ENCODE measurements at regions not wholly inside any gene's neighbourhood (a gene's known extent, or its start where the extent isn't known, plus 50 kb on each side); places are given as distances from the start of the nearest gene placed in this dataset.

DNA sequence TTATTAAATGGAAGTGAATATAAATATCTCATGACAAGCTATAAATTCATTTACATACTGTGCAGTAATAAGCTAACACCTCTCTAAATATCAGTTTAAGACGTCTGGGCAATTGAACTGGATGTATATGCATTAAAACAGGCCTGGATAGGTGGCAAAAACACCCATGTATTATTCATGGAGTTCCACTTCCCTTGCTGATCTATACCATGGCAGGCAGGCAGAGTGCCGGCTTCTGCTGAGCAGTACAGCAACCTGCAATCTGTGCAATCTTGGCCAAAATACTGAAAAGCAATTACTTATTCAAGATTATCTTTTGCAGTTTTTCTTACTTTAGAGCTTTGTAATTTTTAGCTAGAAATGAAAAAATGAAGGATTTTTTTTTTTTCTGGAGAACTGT lies 112.1 kb upstream of the PIEZO2 start:
- Mint-ChIP-seq H3K36me3 (ENCODE audit: low read depth) (peaks cover 13% of the 10 kb centered on the region), H3K4me1 (peaks cover 25% of the 10 kb centered on the region), H3K27ac (no peak overlapping the region), H3K9me3 (peaks cover 29% of the 10 kb centered on the region), H3K27me3 (ENCODE audit: low read depth, poor library complexity) (peaks cover 13% of the 10 kb centered on the region), H3K4me3 (no peak overlapping the region)
- no peak for TF ChIP-seq CTCF (IDR thresholded peaks at IDR 0.05)
- DNase-seq: no peak

GRCh38 chr18:11260961-11261461 lies 111.6 kb upstream of the PIEZO2 start:
- no peak for DNase-seq
- H3K4me1 Mint-ChIP-seq: peaks cover 25% of the 10 kb centered on the region
- peaks cover 29% of the 10 kb centered on the region for H3K9me3 Mint-ChIP-seq
- H3K4me3 Mint-ChIP-seq: no peak overlapping the region
- H3K27ac Mint-ChIP-seq: peak overlapping the region; percentile 84
- peaks cover 13% of the 10 kb centered on the region for H3K36me3 Mint-ChIP-seq (ENCODE audit: low read depth)
- no peak for TF ChIP-seq CTCF (IDR thresholded peaks at IDR 0.05)
- H3K27me3 Mint-ChIP-seq (ENCODE audit: low read depth, poor library complexity): peaks cover 16% of the 10 kb centered on the region

DNA sequence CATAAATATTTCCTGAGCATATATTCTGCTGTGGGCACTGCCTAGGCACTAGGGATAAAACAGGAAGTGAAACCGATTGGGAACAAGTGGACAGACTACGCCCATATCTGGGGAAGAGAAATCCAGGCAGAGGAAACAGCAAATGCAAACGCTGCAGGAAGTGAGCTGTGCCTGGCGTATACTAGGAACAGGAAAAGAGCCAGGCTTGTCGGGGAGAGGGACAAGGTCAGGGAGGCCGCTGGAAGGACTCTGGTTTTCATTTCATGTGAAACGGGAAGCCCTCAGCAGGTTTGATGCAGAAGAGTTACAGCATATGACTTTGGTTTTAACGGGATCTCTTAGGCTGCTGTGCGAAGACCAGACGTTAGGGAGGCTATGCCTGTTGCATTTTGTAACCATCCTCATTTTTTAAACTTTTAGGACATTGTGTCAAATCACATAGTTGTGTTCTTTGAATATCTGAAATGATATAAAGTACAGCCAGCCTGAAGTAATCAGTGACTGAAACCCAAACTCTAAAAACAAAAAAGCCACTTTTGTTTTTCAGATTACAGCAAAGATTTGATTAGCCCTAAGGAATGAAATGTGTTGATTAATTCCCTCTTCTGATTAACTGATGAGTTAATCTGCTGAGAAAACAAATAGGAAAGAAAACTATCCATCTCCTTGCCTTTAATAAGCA lies 110.2 kb upstream of the PIEZO2 start:
- Mint-ChIP-seq H3K4me1 (peaks cover 25% of the 10 kb centered on the region), H3K9me3 (peaks cover 23% of the 10 kb centered on the region), H3K27me3 (ENCODE audit: low read depth, poor library complexity) (peaks cover 16% of the 10 kb centered on the region), H3K36me3 (ENCODE audit: low read depth) (peaks cover 9% of the 10 kb centered on the region), H3K27ac (no peak overlapping the region), H3K4me3 (no peak overlapping the region)
- DNase-seq: no peak
- no peak for TF ChIP-seq CTCF (IDR thresholded peaks at IDR 0.05)

DNA sequence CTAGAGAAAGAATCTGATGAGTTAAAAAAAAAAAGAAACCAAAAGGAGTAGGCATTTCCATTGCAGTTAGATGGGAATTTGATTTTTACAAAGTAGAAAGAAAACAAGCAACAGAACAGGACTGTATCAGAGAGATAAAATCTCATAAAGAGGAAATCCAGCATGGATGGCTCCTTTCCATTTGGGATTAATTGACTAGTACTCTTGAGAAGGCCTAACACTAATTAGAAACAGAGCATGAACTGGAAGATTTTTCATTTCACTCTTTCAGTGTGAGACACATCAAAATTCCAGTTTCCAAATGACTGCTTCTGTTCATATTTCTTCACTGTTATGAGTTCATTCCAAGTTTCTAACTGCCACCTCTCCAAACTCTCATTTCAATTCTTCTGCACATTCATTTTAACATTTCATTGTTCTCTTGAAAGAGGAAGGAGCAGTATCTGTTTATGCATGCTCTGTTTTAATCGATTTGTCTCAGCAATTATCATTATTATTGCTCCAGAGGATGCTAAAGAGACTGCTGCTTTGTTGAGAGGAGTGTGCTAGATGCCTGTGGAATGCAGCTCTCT lies 108.8 kb upstream of the PIEZO2 start:
- H3K4me3 Mint-ChIP-seq: no peak overlapping the region
- no peak overlapping the region for H3K27ac Mint-ChIP-seq
- H3K36me3 Mint-ChIP-seq (ENCODE audit: low read depth): no peaks in the 10 kb centered on the region
- peaks cover 25% of the 10 kb centered on the region for H3K4me1 Mint-ChIP-seq
- no peak for DNase-seq
- H3K27me3 Mint-ChIP-seq (ENCODE audit: low read depth, poor library complexity): peaks cover 11% of the 10 kb centered on the region
- TF ChIP-seq CTCF (IDR thresholded peaks at IDR 0.05): no peak
- peaks cover 8% of the 10 kb centered on the region for H3K9me3 Mint-ChIP-seq

GRCh38 chr18:11256251-11256650 lies 106.9 kb upstream of the PIEZO2 start:
- H3K36me3 Mint-ChIP-seq (ENCODE audit: low read depth): no peaks in the 10 kb centered on the region
- H3K4me1 Mint-ChIP-seq: peaks cover 18% of the 10 kb centered on the region
- TF ChIP-seq CTCF (IDR thresholded peaks at IDR 0.05): no peak
- no peak for DNase-seq
- no peak overlapping the region for H3K4me3 Mint-ChIP-seq
- H3K27me3 Mint-ChIP-seq (ENCODE audit: low read depth, poor library complexity): peaks cover 16% of the 10 kb centered on the region
- H3K27ac Mint-ChIP-seq: no peak overlapping the region
- no peaks in the 10 kb centered on the region for H3K9me3 Mint-ChIP-seq

DNA sequence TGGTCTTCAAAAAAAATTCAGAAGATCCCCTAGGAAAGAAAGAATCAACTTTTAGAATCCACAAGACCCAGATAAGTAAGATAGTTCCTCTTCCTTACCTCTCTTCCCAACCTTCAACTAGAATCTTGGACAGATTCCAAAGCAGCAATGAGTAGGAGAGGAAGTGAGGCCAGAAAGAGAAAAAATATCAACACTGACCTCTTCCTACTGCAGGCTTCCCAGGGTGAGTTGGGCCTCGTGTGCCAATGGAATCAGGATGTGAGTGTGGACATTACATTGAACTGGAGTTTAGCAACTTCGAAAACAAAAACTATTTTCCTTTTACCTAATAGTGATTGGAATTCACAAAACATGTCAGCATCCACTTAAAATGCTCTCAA lies 102.5 kb upstream of the PIEZO2 start:
- Mint-ChIP-seq H3K36me3 (ENCODE audit: low read depth) (no peaks in the 10 kb centered on the region), H3K27me3 (ENCODE audit: low read depth, poor library complexity) (peaks cover 13% of the 10 kb centered on the region), H3K27ac (no peak overlapping the region), H3K4me3 (no peak overlapping the region), H3K4me1 (no peaks in the 10 kb centered on the region), H3K9me3 (no peaks in the 10 kb centered on the region)
- no peak for DNase-seq
- TF ChIP-seq CTCF (IDR thresholded peaks at IDR 0.05): no peak
